ENCODE measurements at regions not wholly inside any gene's neighbourhood (a gene's known extent, or its start where the extent isn't known, plus 50 kb on each side); places are given as distances from the start of the nearest gene placed in this dataset.

DNA sequence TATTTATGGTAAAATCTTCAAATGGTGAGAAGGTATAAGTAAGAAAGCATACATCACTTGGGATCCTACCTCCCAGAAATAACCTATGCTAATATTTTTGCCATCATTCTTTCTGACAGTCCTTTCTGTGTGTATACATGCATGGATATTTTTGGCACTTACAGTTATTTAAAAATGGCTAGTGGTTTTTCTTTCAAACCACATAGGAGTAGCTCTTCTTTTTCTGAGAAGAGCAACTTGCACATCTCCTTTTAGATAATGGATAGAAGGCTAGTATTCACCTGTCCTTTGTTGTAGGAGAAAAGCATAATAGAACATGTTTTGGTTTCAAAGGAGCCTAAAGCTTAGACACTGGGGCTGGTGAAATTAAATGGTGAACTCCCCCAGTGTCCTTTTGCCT is 87.3 kb downstream of the EMP1 start:
- TF ChIP-seq, protein P1, sequence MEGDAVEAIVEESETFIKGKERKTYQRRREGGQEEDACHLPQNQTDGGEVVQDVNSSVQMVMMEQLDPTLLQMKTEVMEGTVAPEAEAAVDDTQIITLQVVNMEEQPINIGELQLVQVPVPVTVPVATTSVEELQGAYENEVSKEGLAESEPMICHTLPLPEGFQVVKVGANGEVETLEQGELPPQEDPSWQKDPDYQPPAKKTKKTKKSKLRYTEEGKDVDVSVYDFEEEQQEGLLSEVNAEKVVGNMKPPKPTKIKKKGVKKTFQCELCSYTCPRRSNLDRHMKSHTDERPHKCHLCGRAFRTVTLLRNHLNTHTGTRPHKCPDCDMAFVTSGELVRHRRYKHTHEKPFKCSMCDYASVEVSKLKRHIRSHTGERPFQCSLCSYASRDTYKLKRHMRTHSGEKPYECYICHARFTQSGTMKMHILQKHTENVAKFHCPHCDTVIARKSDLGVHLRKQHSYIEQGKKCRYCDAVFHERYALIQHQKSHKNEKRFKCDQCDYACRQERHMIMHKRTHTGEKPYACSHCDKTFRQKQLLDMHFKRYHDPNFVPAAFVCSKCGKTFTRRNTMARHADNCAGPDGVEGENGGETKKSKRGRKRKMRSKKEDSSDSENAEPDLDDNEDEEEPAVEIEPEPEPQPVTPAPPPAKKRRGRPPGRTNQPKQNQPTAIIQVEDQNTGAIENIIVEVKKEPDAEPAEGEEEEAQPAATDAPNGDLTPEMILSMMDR (IDR thresholded peaks at IDR 0.05; ENCODE audit: low read length), result no peak
- no peak for TF ChIP-seq EZH2 (IDR thresholded peaks at IDR 0.05; ENCODE audit: borderline replicate concordance, low read length)

Data from OCI-LY1 (cell line).